DND-41 (cell line): ENCODE measurements at regions not wholly inside any gene's neighbourhood (a gene's known extent, or its start where the extent isn't known, plus 50 kb on each side); places are given as distances from the start of the nearest gene placed in this dataset.

ENCODE experiments used
- ATAC-seq: fragments of 200-7000 bp; cut with Tn5 transposase; 3 replicates; pipeline ENCODE4 v1.9.1; 2021; ENCODE audit warnings: low read depth; ENCODE audit not compliant: insufficient read depth
- DNase-seq: peaks from one replicate; pipeline ENCODE4 v3.0.0-alpha.2; 2020
- H2AFZ ChIP-seq: 2 replicates; pipeline ENCODE4 v1.6.0; 2012; ENCODE audit warnings: low read depth, low read length
- H3K27ac ChIP-seq: 2 replicates; pipeline ENCODE4 v1.5.1; 2012; ENCODE audit warnings: low read length, inconsistent platforms
- H3K27me3 ChIP-seq: fragments of 200-600 bp; sonication (generic); 2 replicates; pipeline ENCODE4 v1.6.0; 2012; ENCODE audit warnings: low read length, mild to moderate bottlenecking, inconsistent platforms; ENCODE audit not compliant: insufficient read depth, poor library complexity
- H3K36me3 ChIP-seq: 2 replicates; pipeline ENCODE4 v1.5.1; 2012; ENCODE audit warnings: low read length, inconsistent platforms; ENCODE audit not compliant: insufficient read depth
- H3K4me1 ChIP-seq: 2 replicates; pipeline ENCODE4 v1.5.1; 2012; ENCODE audit warnings: mild to moderate bottlenecking, low read length; ENCODE audit not compliant: insufficient read depth
- H3K4me2 ChIP-seq: 2 replicates; pipeline ENCODE4 v1.6.0; 2012; ENCODE audit warnings: mild to moderate bottlenecking, moderate library complexity, low read length, inconsistent platforms; ENCODE audit not compliant: insufficient read depth
- H3K4me3 ChIP-seq, 2 experiments: fragments of 200-600 bp in 1 of 2; shearing (Covaris generic) in 1 of 2; 2 replicates each; pipeline ENCODE4 v1.5.1; 2012 to 2016; ENCODE audit warnings: inconsistent platforms in 2 of 2, low read length in 2 of 2, mild to moderate bottlenecking in 2 of 2, low read depth in 1 of 2, moderate library complexity in 1 of 2
- H3K79me2 ChIP-seq: 2 replicates; pipeline ENCODE4 v1.6.0; 2012; ENCODE audit warnings: low read length, inconsistent platforms; ENCODE audit not compliant: insufficient read depth
- H3K9ac ChIP-seq: 2 replicates; pipeline ENCODE4 v1.6.0; 2012; ENCODE audit warnings: low read depth, mild to moderate bottlenecking, inconsistent platforms, low read length, moderate library complexity
- H3K9me3 ChIP-seq: 2 replicates; pipeline ENCODE4 v1.5.1; 2012; ENCODE audit warnings: low read length, moderate library complexity, mild to moderate bottlenecking, inconsistent platforms; ENCODE audit not compliant: insufficient read depth, severe bottlenecking
- H4K20me1 ChIP-seq: 2 replicates; pipeline ENCODE4 v1.6.0; 2012; ENCODE audit warnings: low read length; ENCODE audit not compliant: insufficient read depth
- EZH2 ChIP-seq: IDR thresholded peaks from 3 replicates; pipeline ENCODE4 v1.6.1; 2012; ENCODE audit warnings: borderline replicate concordance, low read depth, mild to moderate bottlenecking, moderate library complexity, low read length, inconsistent platforms; ENCODE audit not compliant: severe bottlenecking
- TF ChIP-seq, protein P1 (sequence below): IDR thresholded peaks from 2 replicates; pipeline ENCODE4 v1.5.1; 2012; ENCODE audit warnings: borderline replicate concordance, low read length, moderate library complexity, mild to moderate bottlenecking; ENCODE audit not compliant: poor library complexity, severe bottlenecking; ENCODE audit errors: extremely low read depth

DNA sequence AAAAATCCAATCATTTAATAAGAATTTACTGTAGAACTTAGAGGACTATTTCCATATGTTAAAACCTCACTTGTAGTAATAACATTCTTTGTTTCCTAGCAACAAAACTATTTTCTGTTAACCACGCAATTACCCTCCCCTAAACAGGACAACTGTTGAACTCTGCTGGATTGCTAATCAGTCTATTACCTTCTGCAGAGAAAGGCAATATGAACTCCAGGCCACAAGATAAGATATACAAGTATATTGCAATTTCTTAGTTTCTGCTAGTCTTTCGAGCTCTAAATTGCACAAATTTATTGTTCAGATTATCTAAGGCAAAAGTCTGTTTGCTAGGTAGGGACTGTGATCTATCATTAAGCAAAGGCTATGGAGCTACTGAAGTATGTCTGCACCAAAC is 920.1 kb upstream of the LRRN3 start:
- H3K27me3 ChIP-seq: no peaks in the 10 kb centered on the region
- H3K4me3 ChIP-seq: no peak overlapping the region
- no peak for TF ChIP-seq EZH2
- TF ChIP-seq, protein P1, sequence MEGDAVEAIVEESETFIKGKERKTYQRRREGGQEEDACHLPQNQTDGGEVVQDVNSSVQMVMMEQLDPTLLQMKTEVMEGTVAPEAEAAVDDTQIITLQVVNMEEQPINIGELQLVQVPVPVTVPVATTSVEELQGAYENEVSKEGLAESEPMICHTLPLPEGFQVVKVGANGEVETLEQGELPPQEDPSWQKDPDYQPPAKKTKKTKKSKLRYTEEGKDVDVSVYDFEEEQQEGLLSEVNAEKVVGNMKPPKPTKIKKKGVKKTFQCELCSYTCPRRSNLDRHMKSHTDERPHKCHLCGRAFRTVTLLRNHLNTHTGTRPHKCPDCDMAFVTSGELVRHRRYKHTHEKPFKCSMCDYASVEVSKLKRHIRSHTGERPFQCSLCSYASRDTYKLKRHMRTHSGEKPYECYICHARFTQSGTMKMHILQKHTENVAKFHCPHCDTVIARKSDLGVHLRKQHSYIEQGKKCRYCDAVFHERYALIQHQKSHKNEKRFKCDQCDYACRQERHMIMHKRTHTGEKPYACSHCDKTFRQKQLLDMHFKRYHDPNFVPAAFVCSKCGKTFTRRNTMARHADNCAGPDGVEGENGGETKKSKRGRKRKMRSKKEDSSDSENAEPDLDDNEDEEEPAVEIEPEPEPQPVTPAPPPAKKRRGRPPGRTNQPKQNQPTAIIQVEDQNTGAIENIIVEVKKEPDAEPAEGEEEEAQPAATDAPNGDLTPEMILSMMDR: no peak

DNA sequence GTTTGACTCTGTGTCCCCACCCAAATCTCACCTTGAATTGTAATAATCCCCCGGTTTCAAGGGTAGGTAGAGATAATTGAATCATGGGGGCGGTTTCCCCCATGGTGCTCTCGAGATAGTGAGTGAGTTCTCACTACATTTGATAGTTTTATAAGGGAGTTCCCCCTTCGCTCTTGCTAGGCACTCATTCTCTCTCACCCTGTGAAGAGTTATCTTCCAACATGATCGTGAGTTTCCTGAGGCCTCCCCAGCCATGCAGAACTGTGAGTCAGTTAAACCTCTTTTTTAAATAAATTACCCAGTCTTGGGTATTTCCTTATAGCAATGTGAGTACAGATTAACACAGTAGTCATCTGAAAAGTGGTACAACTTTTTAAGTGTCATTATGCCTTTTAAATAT is 913.5 kb upstream of the LRRN3 start:
- Histone ChIP-seq H3K4me2 (no peak overlapping the region), H3K4me1 (no peaks in the 10 kb centered on the region), H3K27ac (no peak overlapping the region), H4K20me1 (no peaks in the 10 kb centered on the region), H3K27me3 (no peaks in the 10 kb centered on the region), H3K79me2 (no peaks in the 10 kb centered on the region), H3K9ac (no peak overlapping the region), H2AFZ (no peak overlapping the region), H3K9me3 (no peaks in the 10 kb centered on the region), H3K4me3 (no peak overlapping the region), H3K36me3 (no peaks in the 10 kb centered on the region)
- TF ChIP-seq EZH2: no peak
- TF ChIP-seq, protein P1: no peak
- ATAC-seq (no peak), DNase-seq (no peak)

More for the DNA sequence above, 920.1 kb upstream of the LRRN3 start:
- no peak overlapping the region for H3K4me2 ChIP-seq
- no peak overlapping the region for H3K9ac ChIP-seq
- no peaks in the 10 kb centered on the region for H4K20me1 ChIP-seq
- H3K9me3 ChIP-seq: no peaks in the 10 kb centered on the region
- DNase-seq: no peak
- no peaks in the 10 kb centered on the region for H3K4me1 ChIP-seq
- H3K36me3 ChIP-seq: no peaks in the 10 kb centered on the region
- ATAC-seq: no peak
- no peak overlapping the region for H2AFZ ChIP-seq
- no peak overlapping the region for H3K27ac ChIP-seq
- no peaks in the 10 kb centered on the region for H3K79me2 ChIP-seq

DNA sequence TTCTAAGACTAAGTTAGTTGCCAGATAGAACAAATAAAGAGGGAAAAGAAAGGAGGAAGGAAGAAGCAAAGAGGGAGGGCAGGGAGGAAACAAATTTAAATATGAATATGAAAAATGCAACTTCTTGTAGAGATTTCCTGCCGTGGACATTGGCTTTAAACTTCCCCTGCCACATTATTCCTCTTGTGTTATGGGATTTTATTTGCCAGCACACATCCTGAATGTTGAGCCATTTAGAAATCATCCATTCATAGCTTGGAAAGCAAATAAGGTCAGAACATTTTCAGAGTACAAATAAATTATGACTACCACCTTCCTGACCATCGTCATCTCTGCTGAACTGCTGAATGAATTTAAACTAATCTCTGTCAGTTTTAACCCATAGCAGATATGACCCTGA is 911.9 kb upstream of the LRRN3 start:
- Histone ChIP-seq H3K79me2 (no peaks in the 10 kb centered on the region), H2AFZ (no peak overlapping the region), H3K9ac (no peak overlapping the region), H3K4me2 (no peak overlapping the region), H3K27ac (no peak overlapping the region), H3K9me3 (no peaks in the 10 kb centered on the region), H3K4me1 (no peaks in the 10 kb centered on the region), H3K36me3 (no peaks in the 10 kb centered on the region), H4K20me1 (no peaks in the 10 kb centered on the region), H3K4me3 (no peak overlapping the region), H3K27me3 (no peaks in the 10 kb centered on the region)
- DNase-seq (no peak), ATAC-seq (no peak)
- TF ChIP-seq, protein P1: no peak
- TF ChIP-seq EZH2: no peak

DNA sequence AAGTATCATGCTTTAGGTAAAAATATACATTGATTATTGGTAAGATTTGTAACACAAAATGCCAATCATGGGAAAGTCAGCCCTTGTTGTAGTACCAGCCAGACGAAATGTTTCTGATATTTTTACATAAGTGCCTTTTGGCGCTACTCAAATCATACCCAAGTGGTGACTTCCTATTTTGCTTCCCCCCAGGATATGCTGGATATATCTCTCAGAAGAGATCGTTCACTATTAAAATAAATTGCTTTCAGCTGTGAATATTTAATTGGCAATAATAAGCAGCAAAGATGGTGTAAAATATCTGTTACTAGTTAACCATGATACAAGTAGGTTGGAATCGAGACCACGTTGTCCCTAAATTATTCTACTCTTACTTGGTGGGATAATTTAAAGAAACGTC is 909.2 kb upstream of the LRRN3 start:
- TF ChIP-seq, protein P1: no peak
- no peak for TF ChIP-seq EZH2
- Histone ChIP-seq H2AFZ (no peak overlapping the region), H3K79me2 (no peaks in the 10 kb centered on the region), H3K9me3 (no peaks in the 10 kb centered on the region), H3K4me2 (no peak overlapping the region), H3K4me1 (no peaks in the 10 kb centered on the region), H3K4me3 (no peak overlapping the region), H4K20me1 (no peaks in the 10 kb centered on the region), H3K27me3 (no peaks in the 10 kb centered on the region), H3K27ac (no peak overlapping the region), H3K36me3 (no peaks in the 10 kb centered on the region), H3K9ac (no peak overlapping the region)
- no peak for DNase-seq
- ATAC-seq: no peak
